Testis (tissue), 2 donors: ENCODE measurements at regions not wholly inside any gene's neighbourhood (a gene's known extent, or its start where the extent isn't known, plus 50 kb on each side); places are given as distances from the start of the nearest gene placed in this dataset.

Experiments
- POLR2A ChIP-seq: fragments of 450-650 bp; IDR thresholded peaks from one replicate; pipeline ENCODE4 v1.6.1; 2017; ENCODE audit warnings: antibody characterized with exemption, mild to moderate bottlenecking, moderate library complexity
- TF ChIP-seq, protein P1 (sequence below), 3 experiments: fragments of 450-650 bp in 2 of 3; fragments of 200-600 bp in 1 of 3; sonication (generic) in 1 of 3; IDR thresholded peaks; one replicate each; pipeline ENCODE4 v1.5.1; 2016 to 2019; ENCODE audit warnings: antibody characterized with exemption in 3 of 3, mild to moderate bottlenecking in 2 of 3, moderate library complexity in 1 of 3

DNA sequence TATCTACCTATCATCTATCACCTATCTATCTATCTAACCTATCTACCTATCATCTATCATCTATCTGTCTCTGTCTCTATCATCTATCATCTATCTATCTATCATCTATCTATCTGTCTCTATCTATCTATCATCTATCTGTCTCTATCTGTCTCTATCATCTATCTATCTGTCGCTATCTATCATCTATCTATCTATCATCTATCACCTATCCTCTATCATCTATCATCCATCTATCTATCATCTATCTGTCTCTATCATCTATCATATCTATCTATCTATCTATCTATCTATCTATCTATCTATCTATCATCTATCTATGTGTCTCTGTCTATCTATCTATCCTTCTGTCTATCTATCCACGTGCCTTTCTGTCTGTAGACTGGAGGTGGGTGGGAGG lies 59.5 kb upstream of the FAM20C start:
- TF ChIP-seq, protein P1, sequence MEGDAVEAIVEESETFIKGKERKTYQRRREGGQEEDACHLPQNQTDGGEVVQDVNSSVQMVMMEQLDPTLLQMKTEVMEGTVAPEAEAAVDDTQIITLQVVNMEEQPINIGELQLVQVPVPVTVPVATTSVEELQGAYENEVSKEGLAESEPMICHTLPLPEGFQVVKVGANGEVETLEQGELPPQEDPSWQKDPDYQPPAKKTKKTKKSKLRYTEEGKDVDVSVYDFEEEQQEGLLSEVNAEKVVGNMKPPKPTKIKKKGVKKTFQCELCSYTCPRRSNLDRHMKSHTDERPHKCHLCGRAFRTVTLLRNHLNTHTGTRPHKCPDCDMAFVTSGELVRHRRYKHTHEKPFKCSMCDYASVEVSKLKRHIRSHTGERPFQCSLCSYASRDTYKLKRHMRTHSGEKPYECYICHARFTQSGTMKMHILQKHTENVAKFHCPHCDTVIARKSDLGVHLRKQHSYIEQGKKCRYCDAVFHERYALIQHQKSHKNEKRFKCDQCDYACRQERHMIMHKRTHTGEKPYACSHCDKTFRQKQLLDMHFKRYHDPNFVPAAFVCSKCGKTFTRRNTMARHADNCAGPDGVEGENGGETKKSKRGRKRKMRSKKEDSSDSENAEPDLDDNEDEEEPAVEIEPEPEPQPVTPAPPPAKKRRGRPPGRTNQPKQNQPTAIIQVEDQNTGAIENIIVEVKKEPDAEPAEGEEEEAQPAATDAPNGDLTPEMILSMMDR (IDR thresholded peaks at IDR 0.05), result no peak
- TF ChIP-seq POLR2A, result no peak
